ENCODE measurements at regions not wholly inside any gene's neighbourhood (a gene's known extent, or its start where the extent isn't known, plus 50 kb on each side); places are given as distances from the start of the nearest gene placed in this dataset.
A peak's percentile ranks its signal among the peaks of the same experiment; 100 is the strongest.
"Not testable (repeated sequence)": the region's sequence is repeated elsewhere in the genome, so short reads cannot be mapped to it uniquely, and the experiment has no call there.

GRCh38 chr15:26075770-26076169 lies 212.6 kb upstream of the ATP10A start:
- DNase-seq (ENCODE audit: low read depth in 3 of 3) = no peak

- DNase-seq (ENCODE audit: low read depth in 3 of 3) = peak in 2 of 3 experiments; percentile 10 to 21
These were observed 210.6 kb upstream of the ATP10A start for GRCh38 chr15:26073430-26074333.

GRCh38 chr15:26070095-26070532 lies 207.0 kb upstream of the ATP10A start:
- DNase-seq (ENCODE audit: low read depth in 3 of 3) = no peak

GRCh38 chr15:26069231-26069641 lies 206.1 kb upstream of the ATP10A start:
- no peak for DNase-seq (ENCODE audit: low read depth in 3 of 3)

GRCh38 chr15:26066896-26067295 lies 203.8 kb upstream of the ATP10A start:
- no peak for DNase-seq (ENCODE audit: low read depth in 3 of 3)

GRCh38 chr15:26065723-26066122 lies 202.6 kb upstream of the ATP10A start:
- no peak for DNase-seq (ENCODE audit: low read depth in 3 of 3)

GRCh38 chr15:26061248-26061647 lies 198.1 kb upstream of the ATP10A start:
- DNase-seq (ENCODE audit: low read depth in 3 of 3) = no peak

- not testable (repeated sequence) for DNase-seq (ENCODE audit: low read depth in 3 of 3)
These were observed 193.6 kb upstream of the ATP10A start for GRCh38 chr15:26056766-26057165.

- DNase-seq (ENCODE audit: low read depth in 3 of 3) = no peak
These were observed 188.9 kb upstream of the ATP10A start for GRCh38 chr15:26051761-26052675.

- no peak for DNase-seq (ENCODE audit: low read depth in 3 of 3)
These were observed 187.9 kb upstream of the ATP10A start for GRCh38 chr15:26050984-26051383.

- DNase-seq (ENCODE audit: low read depth in 3 of 3) = no peak
These were observed 187.0 kb upstream of the ATP10A start for GRCh38 chr15:26049900-26050657.

- no peak for DNase-seq (ENCODE audit: low read depth in 3 of 3)
These were observed 185.5 kb upstream of the ATP10A start for GRCh38 chr15:26048669-26049068.

- no peak for DNase-seq (ENCODE audit: low read depth in 3 of 3)
These were observed 182.4 kb upstream of the ATP10A start for GRCh38 chr15:26045516-26045915.

- no peak for DNase-seq (ENCODE audit: low read depth in 3 of 3)
These were observed 179.9 kb upstream of the ATP10A start for GRCh38 chr15:26043018-26043417.

GRCh38 chr15:26038693-26039092 lies 175.6 kb upstream of the ATP10A start:
- no peak for DNase-seq (ENCODE audit: low read depth in 3 of 3)

- no peak for DNase-seq (ENCODE audit: low read depth in 3 of 3)
These were observed 174.2 kb upstream of the ATP10A start for GRCh38 chr15:26037369-26037768.

- DNase-seq (ENCODE audit: low read depth in 3 of 3) = no peak
These were observed 170.4 kb upstream of the ATP10A start for GRCh38 chr15:26033493-26033892.

GRCh38 chr15:26032162-26032846 lies 169.2 kb upstream of the ATP10A start:
- no peak for DNase-seq (ENCODE audit: low read depth in 3 of 3)

GRCh38 chr15:26029586-26029985 lies 166.5 kb upstream of the ATP10A start:
- DNase-seq (ENCODE audit: low read depth in 3 of 3) = not testable (repeated sequence)

- no peak for DNase-seq (ENCODE audit: low read depth in 3 of 3)
These were observed 166.0 kb upstream of the ATP10A start for GRCh38 chr15:26029146-26029545.

- DNase-seq (ENCODE audit: low read depth in 3 of 3) = no peak
These were observed 165.1 kb upstream of the ATP10A start for GRCh38 chr15:26028086-26028740.
